HepG2 (cell line): ENCODE measurements at regions not wholly inside any gene's neighbourhood (a gene's known extent, or its start where the extent isn't known, plus 50 kb on each side); places are given as distances from the start of the nearest gene placed in this dataset.

Experiments used
- AKNA ChIP-seq: sonication (generic); formaldehyde crosslinking; IDR thresholded peaks from 2 replicates; pipeline ENCODE4 v1.4.0; 2020; ENCODE audit warnings: missing genetic modification reagents, borderline replicate concordance
- CHD4 ChIP-seq: fragments of 200-600 bp; sonication (generic); IDR thresholded peaks from 2 replicates; pipeline ENCODE4 v1.7.0; 2017; ENCODE audit warnings: mild to moderate bottlenecking, low read length, borderline replicate concordance
- FOXJ3 ChIP-seq: sonication (generic); formaldehyde crosslinking; IDR thresholded peaks from 2 replicates; pipeline ENCODE4 v1.4.0; 2020; ENCODE audit warnings: missing genetic modification reagents, mild to moderate bottlenecking, borderline replicate concordance
- GZF1 ChIP-seq: sonication (generic); formaldehyde crosslinking; IDR thresholded peaks from 2 replicates; pipeline ENCODE4 v1.5.1; 2020; ENCODE audit warnings: mild to moderate bottlenecking, missing genetic modification reagents
- HINFP ChIP-seq: sonication (generic); formaldehyde crosslinking; IDR thresholded peaks from 2 replicates; pipeline ENCODE4 v1.4.0; 2020; ENCODE audit warnings: low read depth, mild to moderate bottlenecking, missing genetic modification reagents
- MED13 ChIP-seq: sonication (generic); formaldehyde crosslinking; IDR thresholded peaks from 2 replicates; pipeline ENCODE4 v1.5.0; 2020; ENCODE audit warnings: missing genetic modification reagents
- NBN ChIP-seq: fragments of 450-650 bp; conservative IDR thresholded peaks from 2 replicates; pipeline ENCODE4 v1.6.1; 2017
- NFATC3 ChIP-seq: sonication (generic); formaldehyde crosslinking; IDR thresholded peaks from 2 replicates; pipeline ENCODE4 v1.5.1; 2020; ENCODE audit warnings: mild to moderate bottlenecking, missing genetic modification reagents
- NFIC ChIP-seq: IDR thresholded peaks from 2 replicates; pipeline ENCODE4 v1.6.1; 2012; ENCODE audit warnings: mild to moderate bottlenecking, low read length, inconsistent platforms
- NPAS2 ChIP-seq: sonication (generic); formaldehyde crosslinking; IDR thresholded peaks from 2 replicates; pipeline ENCODE4 v1.8.0; 2022; ENCODE audit warnings: mild to moderate bottlenecking, missing genetic modification reagents, borderline replicate concordance
- RARA ChIP-seq: IDR thresholded peaks from 2 replicates; pipeline ENCODE4 v1.6.1; 2016; ENCODE audit warnings: missing genetic modification reagents, missing compliant biosample characterization
- RORA ChIP-seq: sonication (generic); formaldehyde crosslinking; IDR thresholded peaks from 2 replicates; pipeline ENCODE4 v1.5.0; 2020; ENCODE audit warnings: mild to moderate bottlenecking, missing genetic modification reagents, moderate library complexity
- SKIL ChIP-seq: sonication (generic); formaldehyde crosslinking; IDR thresholded peaks from 2 replicates; pipeline ENCODE4 v1.8.0; 2022; ENCODE audit warnings: missing genetic modification reagents, mild to moderate bottlenecking, moderate library complexity, borderline replicate concordance
- SMC3 ChIP-seq: IDR thresholded peaks from 2 replicates; pipeline ENCODE4 v1.6.1; 2011; ENCODE audit warnings: low read length, improper control_type of control experiment
- SOX13 ChIP-seq, 3 experiments: fragments of 450-650 bp in 1 of 3; sonication (generic) in 1 of 3; formaldehyde crosslinking in 1 of 3; IDR thresholded peaks in 2 of 3; conservative IDR thresholded peaks in 1 of 3; 2 replicates each; pipeline versions ENCODE4 v1.5.0 to v1.6.1; 2016 to 2020; ENCODE audit warnings: antibody characterized with exemption in 1 of 3, mild to moderate bottlenecking in 1 of 3, missing compliant biosample characterization in 1 of 3, missing genetic modification reagents in 1 of 3, moderate library complexity in 1 of 3
- SPEN ChIP-seq: sonication (generic); formaldehyde crosslinking; IDR thresholded peaks from 2 replicates; pipeline ENCODE4 v1.5.1; 2020; ENCODE audit warnings: low read depth, mild to moderate bottlenecking, missing genetic modification reagents
- ZFYVE20 ChIP-seq: sonication (generic); formaldehyde crosslinking; IDR thresholded peaks from 2 replicates; pipeline ENCODE4 v1.8.0; 2023; ENCODE audit warnings: low read depth, mild to moderate bottlenecking, moderate library complexity, missing genetic modification reagents, borderline replicate concordance
- ZNF232 ChIP-seq: sonication (generic); formaldehyde crosslinking; IDR thresholded peaks from 2 replicates; pipeline ENCODE4 v1.4.0; 2020; ENCODE audit warnings: missing genetic modification reagents, borderline replicate concordance
- ZNF24 ChIP-seq: fragments of 450-650 bp; IDR thresholded peaks from 2 replicates; pipeline ENCODE4 v1.6.1; 2017; ENCODE audit warnings: antibody characterized with exemption, mild to moderate bottlenecking
- ZNF296 ChIP-seq: sonication (generic); formaldehyde crosslinking; conservative IDR thresholded peaks from 2 replicates; pipeline ENCODE4 v1.5.0; 2020; ENCODE audit warnings: mild to moderate bottlenecking, missing genetic modification reagents
- ZNF773 ChIP-seq: sonication (generic); formaldehyde crosslinking; IDR thresholded peaks from 2 replicates; pipeline ENCODE4 v1.4.0; 2020; ENCODE audit warnings: missing genetic modification reagents, borderline replicate concordance

DNA sequence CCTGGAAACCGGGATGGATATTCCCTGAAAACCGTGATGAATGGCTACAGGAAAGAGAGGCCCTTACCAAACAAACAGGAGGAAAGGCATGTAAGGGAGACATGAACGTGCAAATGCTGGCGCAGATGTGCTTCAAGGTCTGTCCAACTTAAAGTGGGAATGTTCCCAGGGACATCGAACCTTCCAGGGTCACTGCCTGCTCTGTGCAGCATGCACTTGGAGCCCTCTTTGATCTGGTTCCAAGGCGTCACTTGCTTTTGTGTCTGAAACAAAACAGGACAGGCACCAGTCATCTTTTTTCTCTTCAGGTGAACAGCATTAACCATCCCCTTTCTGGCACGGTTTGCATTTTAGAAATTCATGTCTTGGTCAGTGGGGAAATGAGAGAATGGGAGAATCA, 479.4 kb downstream of the RASEF start (continued):
- TF ChIP-seq FOXJ3 (CRISPR knock-in tag) (0 out of 2 replicates have a peak, but pooled peaks have one; percentile 35), GZF1 (no peak), HINFP (CRISPR knock-in tag) (no peak), MED13 (CRISPR knock-in tag) (0 out of 2 replicates have a peak, but pooled peaks have one; percentile 50), SPEN (peak; percentile 40; the same call in 1 of the 2 replicates), SKIL (CRISPR knock-in tag) (peak; percentile 58; the same call in 1 of the 2 replicates), ZNF232 (peak; percentile 56; the same call in 1 of the 2 replicates), NFIC (peak; percentile 63; the same call in 1 of the 2 replicates), ZNF773 (CRISPR knock-in tag) (no peak), NBN (no peak), NPAS2 (CRISPR knock-in tag) (no peak), AKNA (CRISPR knock-in tag) (no peak), ZNF24 (no peak), RARA (CRISPR knock-in tag) (peak; percentile 83), SOX13 (IDR thresholded peaks at IDR 0.05) (peak; percentile 58; the same call in 1 of the 2 replicates), SOX13 (CRISPR knock-in tag; conservative IDR thresholded peaks at IDR 0.05 in 1 of 2, IDR thresholded peaks at IDR 0.05 in 1 of 2) (peak in 1 of 2 experiments; percentile 86; a peak in 2 of 4 replicates), SMC3 (no peak), NFATC3 (CRISPR knock-in tag) (no peak), CHD4 (no peak), RORA (CRISPR knock-in tag) (no peak), ZNF296 (CRISPR knock-in tag) (no peak), ZFYVE20 (CRISPR knock-in tag) (no peak)
